HCT116 (cell line): ENCODE measurements at regions not wholly inside any gene's neighbourhood (a gene's known extent, or its start where the extent isn't known, plus 50 kb on each side); places are given as distances from the start of the nearest gene placed in this dataset.

ENCODE experiments used
- ATAC-seq: fragments of 200-7000 bp; cut with Tn5 transposase; 2 replicates; pipeline ENCODE4 v1.9.1; 2020; ENCODE audit warnings: mild to moderate bottlenecking, moderate library complexity
- BruUV-seq: library from RNA; stranded (reverse); fragments of 400-500 nt; replicated peaks from 2 replicates; lab custom pipeline; 2021; lab: Mats Ljungman, UMichigan
- CTCF ChIA-PET: fragments of 300-600 bp; sonication (Branson Sonifier 250); formaldehyde crosslinking; loops from one replicate; lab custom pipeline; 2021; ENCODE audit warnings: antibody characterized with exemption; lab: Charles Lee
- POLR2A ChIA-PET: fragments of 300-600, 350-600 bp; sonication (Branson Sonifier 250); formaldehyde crosslinking; loops from one replicate; lab custom pipeline; 2021; ENCODE audit warnings: antibody characterized with exemption; lab: Charles Lee
- RAD21 ChIA-PET, 2 experiments: fragments of 300-600 bp; sonication (Branson Sonifier 250); formaldehyde crosslinking; loops; one replicate each; lab custom pipeline; 2023; ENCODE audit warnings: low total read pairs in 2 of 2; ENCODE audit not compliant: uncharacterized antibody in 2 of 2, unreplicated experiment in 2 of 2, low non-redundant PET in 1 of 2; lab: Charles Lee
- DNase-seq: peaks from one replicate; pipeline ENCODE4 v3.0.0-alpha.2; 2010; ENCODE audit warnings: low read depth, low spot score
- H2AFZ ChIP-seq: fragments of 200-600 bp; shearing (Covaris generic), sonication (generic); 2 replicates; pipeline ENCODE4 v1.6.1; 2017; ENCODE audit warnings: low read depth, mixed run types, mixed read lengths, antibody characterized with exemption, low read length; ENCODE audit not compliant: poor library complexity, severe bottlenecking
- H3K27ac ChIP-seq: 2 replicates; pipeline ENCODE4 v1.5.1; 2012; ENCODE audit warnings: low read depth, low read length
- H3K27me3 ChIP-seq: fragments of 200-600 bp; sonication (generic); 2 replicates; pipeline ENCODE4 v1.6.1; 2016; ENCODE audit warnings: mixed run types, low read length, mixed read lengths; ENCODE audit not compliant: insufficient read depth
- H3K36me3 ChIP-seq, 2 experiments: fragments of 200-500 bp in 1 of 2; fragments of 200-600 bp in 1 of 2; sonication (Bioruptor generic) in 1 of 2; sonication (generic) in 1 of 2; 2 replicates each; pipeline versions ENCODE4 v1.5.1 to v1.6.1; 2014 to 2016; ENCODE audit warnings: low read length in 2 of 2, inconsistent platforms in 1 of 2, mixed read lengths in 1 of 2, mixed run types in 1 of 2; ENCODE audit not compliant: insufficient read depth in 2 of 2, control insufficient read depth in 1 of 2
- H3K4me1 ChIP-seq, 2 experiments: fragments of 200-600 bp in 1 of 2; sonication (generic) in 1 of 2; 2 replicates each; pipeline versions ENCODE4 v1.5.1 to v1.6.1; 2012 to 2017; ENCODE audit warnings: low read length in 2 of 2, inconsistent platforms in 1 of 2, mild to moderate bottlenecking in 1 of 2, mixed read lengths in 1 of 2, mixed run types in 1 of 2, moderate library complexity in 1 of 2; ENCODE audit not compliant: insufficient read depth in 2 of 2, control insufficient read depth in 1 of 2
- H3K4me2 ChIP-seq: fragments of 200-600 bp; sonication (generic); 2 replicates; pipeline ENCODE4 v1.6.1; 2017; ENCODE audit warnings: mixed run types, low read length, mixed read lengths
- H3K4me3 ChIP-seq, 2 experiments: fragments of 200-600 bp in 1 of 2; sonication (generic) in 1 of 2; replicated peaks in 1 of 2; 2 replicates each; pipeline ENCODE4 v1.5.1; 2011 to 2016; ENCODE audit warnings: low read length in 2 of 2, control low read depth in 1 of 2, low read depth in 1 of 2, mild to moderate bottlenecking in 1 of 2, mixed read lengths in 1 of 2, mixed run types in 1 of 2
- H3K79me2 ChIP-seq: fragments of 200-600 bp; sonication (generic); 2 replicates; pipeline ENCODE4 v1.6.1; 2017; ENCODE audit warnings: mild to moderate bottlenecking, mixed run types, low read length, moderate library complexity, mixed read lengths; ENCODE audit not compliant: insufficient read depth
- H3K9ac ChIP-seq: fragments of 200-600 bp; sonication (generic); 2 replicates; pipeline ENCODE4 v1.6.1; 2016; ENCODE audit warnings: low read length, mixed read lengths
- H3K9me2 ChIP-seq: fragments of 200-600 bp; sonication (generic), shearing (Covaris generic); 2 replicates; pipeline ENCODE4 v1.6.1; 2017; ENCODE audit warnings: mixed run types, mild to moderate bottlenecking, moderate library complexity; ENCODE audit not compliant: insufficient read depth
- H3K9me3 ChIP-seq, 2 experiments: fragments of 200-500 bp in 1 of 2; fragments of 200-600 bp in 1 of 2; sonication (Bioruptor generic) in 1 of 2; sonication (generic) in 1 of 2; 2 replicates each; pipeline ENCODE4 v1.6.1; 2014 to 2017; ENCODE audit warnings: low read length in 2 of 2, mixed read lengths in 2 of 2, inconsistent platforms in 1 of 2, low read depth in 1 of 2, mild to moderate bottlenecking in 1 of 2, mixed run types in 1 of 2, moderate library complexity in 1 of 2; ENCODE audit not compliant: control insufficient read depth in 1 of 2, insufficient read depth in 1 of 2
- H4K20me1 ChIP-seq: fragments of 200-600 bp; sonication (generic), shearing (Covaris generic); 2 replicates; pipeline ENCODE4 v1.6.1; 2017; ENCODE audit warnings: mixed run types, mild to moderate bottlenecking, moderate library complexity; ENCODE audit not compliant: insufficient read depth
- EZH2phosphoT487 ChIP-seq: fragments of 200-600 bp; IDR thresholded peaks from 2 replicates; pipeline ENCODE4 v1.6.1; 2018; ENCODE audit warnings: antibody characterized with exemption, borderline replicate concordance
- JUND ChIP-seq: IDR thresholded peaks from 2 replicates; pipeline ENCODE4 v1.6.1; 2012
- POLR2A ChIP-seq: IDR thresholded peaks from 2 replicates; pipeline ENCODE4 v1.7.0; 2011; ENCODE audit warnings: borderline replicate concordance; ENCODE audit not compliant: insufficient read depth, insufficient read length; ENCODE audit errors: extremely low read depth
- SIN3A ChIP-seq: IDR thresholded peaks from 2 replicates; pipeline ENCODE4 v1.6.1; 2012; ENCODE audit warnings: low read depth
- SRF ChIP-seq: IDR thresholded peaks from 2 replicates; pipeline ENCODE4 v1.6.1; 2012; ENCODE audit warnings: low read depth
- YY1 ChIP-seq: IDR thresholded peaks from 2 replicates; pipeline ENCODE4 v1.6.1; 2011; ENCODE audit warnings: low read length, low read depth, moderate library complexity, mild to moderate bottlenecking; ENCODE audit not compliant: insufficient replicate concordance; ENCODE audit errors: extremely low read depth
- ZFX ChIP-seq: fragments of 450-650 bp; IDR thresholded peaks from 2 replicates; pipeline ENCODE4 v1.6.1; 2017
- intact Hi-C: fragments of 100-400 bp; cut with micrococcal nuclease; formaldehyde crosslinking; loops from 2 replicates; pipeline ENCODE4 v1.10.0; 2022
- TF ChIP-seq, protein P1 (sequence below), 3 experiments: fragments of 200-600 bp in 1 of 3; sonication (generic) in 1 of 3; IDR thresholded peaks in 2 of 3; conservative IDR thresholded peaks in 1 of 3; 2 replicates each; pipeline ENCODE4 v1.5.1; 2012 to 2017; ENCODE audit warnings: low read depth in 2 of 3, low read length in 2 of 3, antibody characterized with exemption in 1 of 3, borderline replicate concordance in 1 of 3, control low read depth in 1 of 3, mild to moderate bottlenecking in 1 of 3, mixed read lengths in 1 of 3, mixed run types in 1 of 3, moderate library complexity in 1 of 3; ENCODE audit not compliant: insufficient read depth in 1 of 3
- TF ChIP-seq, protein P2 (sequence below): IDR thresholded peaks from 2 replicates; pipeline ENCODE4 v1.6.1; 2012

DNA sequence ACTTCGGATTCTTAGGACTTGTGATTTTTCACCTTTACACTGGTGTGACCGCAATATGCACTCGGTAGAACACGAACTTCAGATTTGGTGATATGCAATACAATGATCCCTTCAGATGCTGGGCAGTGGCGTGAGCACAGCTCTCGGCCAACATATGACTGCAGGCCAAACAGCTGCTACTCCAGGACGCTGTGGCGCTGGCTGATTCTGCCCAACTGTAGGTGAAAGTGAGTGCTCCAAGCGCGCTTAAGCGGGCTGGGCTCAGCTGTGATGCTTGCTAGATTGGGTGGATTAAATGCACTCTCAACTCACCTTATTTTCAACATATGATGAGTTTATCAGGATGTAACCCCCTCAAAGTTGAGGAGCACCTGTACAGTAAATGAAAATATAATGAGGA is 137.6 kb upstream of the RET start:
- RAD21 ChIA-PET: no interaction called here
- Histone ChIP-seq H3K79me2 (no peaks in the 10 kb centered on the region), H3K36me3 (no peaks in the 10 kb centered on the region), H4K20me1 (no peaks in the 10 kb centered on the region), H3K4me1 (no peaks in the 10 kb centered on the region), H3K4me2 (no peak overlapping the region), H3K9ac (no peak overlapping the region), H3K9me3 (no peaks in the 10 kb centered on the region), H3K9me2 (no peaks in the 10 kb centered on the region), H3K27ac (no peak overlapping the region), H3K4me3 (no peak overlapping the region), H3K27me3 (no peaks in the 10 kb centered on the region), H2AFZ (no peak overlapping the region)
- no TSS peak for BruUV-seq
- CTCF ChIA-PET: no interaction called here
- TF ChIP-seq, protein P1, sequence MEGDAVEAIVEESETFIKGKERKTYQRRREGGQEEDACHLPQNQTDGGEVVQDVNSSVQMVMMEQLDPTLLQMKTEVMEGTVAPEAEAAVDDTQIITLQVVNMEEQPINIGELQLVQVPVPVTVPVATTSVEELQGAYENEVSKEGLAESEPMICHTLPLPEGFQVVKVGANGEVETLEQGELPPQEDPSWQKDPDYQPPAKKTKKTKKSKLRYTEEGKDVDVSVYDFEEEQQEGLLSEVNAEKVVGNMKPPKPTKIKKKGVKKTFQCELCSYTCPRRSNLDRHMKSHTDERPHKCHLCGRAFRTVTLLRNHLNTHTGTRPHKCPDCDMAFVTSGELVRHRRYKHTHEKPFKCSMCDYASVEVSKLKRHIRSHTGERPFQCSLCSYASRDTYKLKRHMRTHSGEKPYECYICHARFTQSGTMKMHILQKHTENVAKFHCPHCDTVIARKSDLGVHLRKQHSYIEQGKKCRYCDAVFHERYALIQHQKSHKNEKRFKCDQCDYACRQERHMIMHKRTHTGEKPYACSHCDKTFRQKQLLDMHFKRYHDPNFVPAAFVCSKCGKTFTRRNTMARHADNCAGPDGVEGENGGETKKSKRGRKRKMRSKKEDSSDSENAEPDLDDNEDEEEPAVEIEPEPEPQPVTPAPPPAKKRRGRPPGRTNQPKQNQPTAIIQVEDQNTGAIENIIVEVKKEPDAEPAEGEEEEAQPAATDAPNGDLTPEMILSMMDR (IDR thresholded peaks at IDR 0.05 in 2 of 3, conservative IDR thresholded peaks at IDR 0.05 in 1 of 3; ENCODE audit: borderline replicate concordance in 1 of 3, insufficient read depth in 1 of 3, low read depth in 2 of 3, low read length in 2 of 3): no peak
- no peak for TF ChIP-seq EZH2phosphoT487
- TF ChIP-seq POLR2A: no peak
- TF ChIP-seq YY1: no peak
- no peak for TF ChIP-seq SRF
- TF ChIP-seq, protein P2, sequence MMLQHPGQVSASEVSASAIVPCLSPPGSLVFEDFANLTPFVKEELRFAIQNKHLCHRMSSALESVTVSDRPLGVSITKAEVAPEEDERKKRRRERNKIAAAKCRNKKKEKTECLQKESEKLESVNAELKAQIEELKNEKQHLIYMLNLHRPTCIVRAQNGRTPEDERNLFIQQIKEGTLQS: no peak
- TF ChIP-seq JUND: no peak
- DNase-seq (no peak), ATAC-seq (no peak)
- intact Hi-C loops: no loop called here
- POLR2A ChIA-PET: no interaction called here

DNA sequence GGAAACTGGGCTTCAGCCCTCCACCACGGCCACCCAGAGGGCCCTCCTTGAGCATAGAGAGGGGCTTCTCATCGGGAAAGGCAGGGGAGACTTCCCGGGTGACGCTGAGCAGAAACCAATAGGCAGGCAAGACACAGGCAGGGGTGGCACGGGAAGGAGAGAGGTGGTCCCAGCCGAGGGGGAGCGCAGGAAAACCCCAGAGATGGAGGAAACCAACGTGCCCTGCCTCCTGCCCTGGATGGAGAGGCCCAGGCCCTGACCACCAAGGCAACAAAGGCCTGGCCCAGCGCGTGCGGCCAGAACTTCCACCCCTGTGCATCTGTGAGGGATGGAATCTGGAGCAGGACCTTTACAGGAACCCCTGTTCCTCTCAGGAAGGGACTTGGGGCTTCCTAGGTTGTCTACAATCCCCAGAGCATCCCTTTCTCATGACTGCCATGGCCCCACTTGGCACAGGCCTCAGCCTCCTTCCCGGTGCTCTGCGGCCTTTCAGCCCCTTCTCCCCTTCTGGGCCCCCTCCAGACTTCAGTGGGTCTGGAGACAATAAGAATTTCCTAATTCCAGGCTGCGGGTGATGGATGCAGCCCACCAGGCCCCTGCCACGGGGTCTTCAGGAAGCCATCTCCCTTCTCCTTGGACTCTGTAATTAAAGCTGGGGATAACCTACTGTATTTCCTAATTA is 137.0 kb upstream of the RET start:
- ATAC-seq: no peak
- Histone ChIP-seq H3K27me3 (no peaks in the 10 kb centered on the region), H3K9me2 (no peaks in the 10 kb centered on the region), H3K4me3 (no peak overlapping the region), H3K4me2 (no peak overlapping the region), H2AFZ (no peak overlapping the region)
- no peak for DNase-seq
- no TSS peak for BruUV-seq
- TF ChIP-seq SIN3A: no peak
- TF ChIP-seq SRF: no peak
- TF ChIP-seq ZFX: no peak
- TF ChIP-seq, all 23 proteins: peak for 0
- no peak overlapping the region for H3K9ac ChIP-seq
- H4K20me1 ChIP-seq: no peaks in the 10 kb centered on the region
- ChIA-PET POLR2A (no interaction called here), RAD21 (no interaction called here), CTCF (no interaction called here)
- no peaks in the 10 kb centered on the region for H3K79me2 ChIP-seq
- no peaks in the 10 kb centered on the region for H3K4me1 ChIP-seq
- H3K36me3 ChIP-seq: no peaks in the 10 kb centered on the region
- intact Hi-C loops: no loop called here
- no peak overlapping the region for H3K27ac ChIP-seq
- H3K9me3 ChIP-seq: no peaks in the 10 kb centered on the region
